Hepatocyte (in vitro differentiated cells): ENCODE measurements at regions not wholly inside any gene's neighbourhood (a gene's known extent, or its start where the extent isn't known, plus 50 kb on each side); places are given as distances from the start of the nearest gene placed in this dataset.
A peak's percentile ranks its signal among the peaks of the same experiment; 100 is the strongest.

Source experiments
- DNase-seq: peaks from one replicate; pipeline ENCODE4 v3.0.0-alpha.2; 2016; ENCODE audit warnings: low spot score
- H2AFZ ChIP-seq: fragments of 200-600 bp; sonication (generic); 2 replicates; pipeline ENCODE4 v1.6.0; 2016; ENCODE audit warnings: antibody characterized with exemption, mild to moderate bottlenecking
- H3K27ac ChIP-seq: fragments of 200-600 bp; sonication (generic); 2 replicates; pipeline ENCODE4 v1.5.1; 2016; ENCODE audit warnings: mild to moderate bottlenecking
- H3K27me3 ChIP-seq: fragments of 200-600 bp; sonication (generic); 2 replicates; pipeline ENCODE4 v1.6.1; 2016
- H3K36me3 ChIP-seq: fragments of 200-600 bp; sonication (generic); replicated peaks from 2 replicates; pipeline ENCODE4 v1.5.1; 2016; ENCODE audit warnings: low read depth; ENCODE audit not compliant: insufficient read depth
- H3K4me1 ChIP-seq: fragments of 200-600 bp; sonication (generic); 2 replicates; pipeline ENCODE4 v1.5.1; 2016; ENCODE audit warnings: mild to moderate bottlenecking, moderate library complexity; ENCODE audit not compliant: insufficient read depth
- H3K4me2 ChIP-seq: fragments of 200-600 bp; sonication (generic); 2 replicates; pipeline ENCODE4 v1.6.0; 2016
- H3K4me3 ChIP-seq: fragments of 200-600 bp; sonication (generic); 2 replicates; pipeline ENCODE4 v1.5.1; 2016; ENCODE audit warnings: mild to moderate bottlenecking
- H3K79me2 ChIP-seq: fragments of 200-600 bp; sonication (generic); 2 replicates; pipeline ENCODE4 v1.6.0; 2017; ENCODE audit warnings: mild to moderate bottlenecking
- H3K9me2 ChIP-seq: fragments of 200-600 bp; sonication (generic); replicated peaks from 2 replicates; pipeline ENCODE4 v1.6.0; 2017; ENCODE audit warnings: mild to moderate bottlenecking; ENCODE audit not compliant: insufficient read depth
- H3K9me3 ChIP-seq: fragments of 200-600 bp; sonication (generic); 2 replicates; pipeline ENCODE4 v1.5.1; 2016; ENCODE audit warnings: low read depth, mild to moderate bottlenecking
- H4K20me1 ChIP-seq: fragments of 200-600 bp; sonication (generic); 2 replicates; pipeline ENCODE4 v1.6.0; 2016; ENCODE audit warnings: mild to moderate bottlenecking; ENCODE audit not compliant: insufficient read depth, poor library complexity, severe bottlenecking
- EZH2 ChIP-seq: fragments of 200-600 bp; sonication (generic); IDR thresholded peaks from 2 replicates; pipeline ENCODE4 v1.6.1; 2016; ENCODE audit warnings: antibody characterized with exemption, mild to moderate bottlenecking, borderline replicate concordance
- EZH2phosphoT487 ChIP-seq: fragments of 200-600 bp; sonication (generic); IDR thresholded peaks from one replicate; pipeline ENCODE4 v1.6.1; 2018; ENCODE audit warnings: antibody characterized with exemption, mild to moderate bottlenecking, low read depth, moderate library complexity; ENCODE audit not compliant: unreplicated experiment, severe bottlenecking
- WGBS: methylation state at CpG from one replicate; pipeline ENCODE4 v1.1.6; 2016; ENCODE audit warnings: low lambda C conversion rate; ENCODE audit errors: missing lambda C conversion rate; 5-methylcytosine and 5-hydroxymethylcytosine counted together
- TF ChIP-seq, protein P1 (sequence below): fragments of 200-600 bp; sonication (generic); IDR thresholded peaks from 2 replicates; pipeline ENCODE4 v1.5.1; 2016; ENCODE audit warnings: antibody characterized with exemption, mild to moderate bottlenecking; ENCODE audit not compliant: poor library complexity

DNA sequence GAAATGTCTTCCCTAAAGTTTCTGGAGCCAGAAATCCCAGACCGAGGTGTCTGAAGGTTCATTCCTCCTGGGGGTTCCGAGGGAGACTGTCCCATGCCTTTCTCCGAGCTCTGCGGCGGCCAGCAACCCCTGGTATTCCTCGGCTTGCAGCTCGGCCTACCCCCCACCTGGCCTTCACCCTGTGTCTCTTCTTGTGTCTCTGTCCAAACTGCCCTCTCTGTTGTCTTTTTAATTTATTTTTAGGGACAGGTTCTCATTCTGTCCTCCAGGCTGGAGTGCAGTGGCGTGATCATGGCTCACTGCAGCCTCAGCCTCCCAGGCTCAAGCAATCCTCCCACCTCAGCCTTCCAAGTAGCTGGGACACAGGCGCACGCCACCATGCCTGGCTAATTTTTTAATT, 211.7 kb downstream of the SEC14L1 start:
- no peak overlapping the region for H3K4me2 ChIP-seq
- H3K27me3 ChIP-seq, result no peaks in the 10 kb centered on the region
- 94% methylated on average over 10 of the region's 10 CpGs for WGBS

DNA sequence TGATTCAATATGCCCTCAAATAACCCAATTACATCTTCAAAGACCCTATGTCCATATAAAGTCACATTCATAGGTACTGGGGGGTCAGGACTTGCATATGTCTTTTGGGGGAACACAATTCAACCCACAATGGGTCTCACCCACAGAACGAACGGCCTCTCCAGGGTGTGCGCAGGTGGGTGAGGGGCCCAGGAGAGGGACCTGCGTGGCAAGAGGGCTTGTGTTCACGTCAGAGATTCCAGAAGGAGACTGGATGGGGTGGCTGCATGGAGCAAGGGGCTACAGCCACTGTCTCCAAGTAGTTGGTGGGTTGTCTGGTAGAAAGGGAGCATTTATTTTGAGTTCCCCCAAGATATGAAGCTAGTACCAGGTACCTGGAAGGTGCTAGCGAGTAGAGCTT, 212.2 kb downstream of the SEC14L1 start:
- Histone ChIP-seq H3K27me3 (no peaks in the 10 kb centered on the region), H3K9me2 (no peaks in the 10 kb centered on the region), H3K9me3 (no peaks in the 10 kb centered on the region), H3K4me1 (peaks cover 29% of the 10 kb centered on the region), H3K27ac (no peak overlapping the region), H3K4me3 (no peak overlapping the region), H4K20me1 (peaks cover 30% of the 10 kb centered on the region), H3K79me2 (peaks cover 78% of the 10 kb centered on the region), H2AFZ (no peak overlapping the region), H3K4me2 (no peak overlapping the region), H3K36me3 (no peaks in the 10 kb centered on the region)
- 96% methylated on average over 6 of the region's 6 CpGs for WGBS
- TF ChIP-seq, protein P1, sequence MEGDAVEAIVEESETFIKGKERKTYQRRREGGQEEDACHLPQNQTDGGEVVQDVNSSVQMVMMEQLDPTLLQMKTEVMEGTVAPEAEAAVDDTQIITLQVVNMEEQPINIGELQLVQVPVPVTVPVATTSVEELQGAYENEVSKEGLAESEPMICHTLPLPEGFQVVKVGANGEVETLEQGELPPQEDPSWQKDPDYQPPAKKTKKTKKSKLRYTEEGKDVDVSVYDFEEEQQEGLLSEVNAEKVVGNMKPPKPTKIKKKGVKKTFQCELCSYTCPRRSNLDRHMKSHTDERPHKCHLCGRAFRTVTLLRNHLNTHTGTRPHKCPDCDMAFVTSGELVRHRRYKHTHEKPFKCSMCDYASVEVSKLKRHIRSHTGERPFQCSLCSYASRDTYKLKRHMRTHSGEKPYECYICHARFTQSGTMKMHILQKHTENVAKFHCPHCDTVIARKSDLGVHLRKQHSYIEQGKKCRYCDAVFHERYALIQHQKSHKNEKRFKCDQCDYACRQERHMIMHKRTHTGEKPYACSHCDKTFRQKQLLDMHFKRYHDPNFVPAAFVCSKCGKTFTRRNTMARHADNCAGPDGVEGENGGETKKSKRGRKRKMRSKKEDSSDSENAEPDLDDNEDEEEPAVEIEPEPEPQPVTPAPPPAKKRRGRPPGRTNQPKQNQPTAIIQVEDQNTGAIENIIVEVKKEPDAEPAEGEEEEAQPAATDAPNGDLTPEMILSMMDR, result no peak
- TF ChIP-seq EZH2phosphoT487 (no peak), EZH2 (no peak)
- no peak for DNase-seq

More for the DNA sequence above, 211.7 kb downstream of the SEC14L1 start:
- no peak for DNase-seq
- Histone ChIP-seq H4K20me1 (peaks cover 30% of the 10 kb centered on the region), H3K36me3 (no peaks in the 10 kb centered on the region), H3K27ac (no peak overlapping the region), H3K79me2 (peaks cover 79% of the 10 kb centered on the region), H3K4me1 (peaks cover 29% of the 10 kb centered on the region), H3K9me3 (no peaks in the 10 kb centered on the region), H2AFZ (no peak overlapping the region), H3K4me3 (no peak overlapping the region), H3K9me2 (no peaks in the 10 kb centered on the region)
- TF ChIP-seq EZH2phosphoT487, result no peak
- TF ChIP-seq EZH2, result no peak
- TF ChIP-seq, protein P1, result no peak

DNA sequence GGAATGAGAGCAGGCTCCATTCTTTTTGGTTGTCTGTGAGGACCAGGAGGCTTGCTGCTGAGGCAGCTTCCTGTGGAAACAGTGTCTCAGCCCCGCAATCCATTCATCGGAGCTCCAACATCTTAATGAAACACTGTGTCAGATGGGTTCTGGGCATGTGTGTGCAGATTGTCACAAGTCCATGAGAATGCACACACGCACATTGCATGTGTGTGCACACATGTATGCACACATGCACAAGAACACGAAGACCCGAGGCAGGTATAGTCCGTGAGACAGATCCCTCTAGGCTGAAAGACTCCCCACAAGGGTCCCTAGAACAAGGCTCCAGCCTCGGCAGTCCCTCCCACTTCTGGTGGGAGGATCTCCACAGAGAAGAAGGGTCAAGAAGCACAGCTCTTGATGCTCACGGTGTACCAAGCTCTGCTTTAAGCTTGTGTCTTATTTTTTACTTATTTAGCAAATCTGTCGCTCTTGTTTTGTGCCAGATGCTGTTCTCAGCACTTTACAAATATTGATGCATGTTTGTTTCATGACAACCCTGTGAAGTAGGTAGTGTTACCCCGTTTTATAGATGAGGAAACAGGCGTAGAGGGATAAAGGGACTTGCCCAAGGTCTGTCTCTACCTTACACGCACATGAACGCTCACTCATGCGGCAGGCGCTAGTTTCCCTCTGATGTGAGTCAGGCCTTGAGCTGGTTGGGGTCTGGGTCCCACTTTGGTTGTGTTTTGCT, 213.1 kb downstream of the SEC14L1 start:
- Histone ChIP-seq H3K27ac (peak overlapping the region; percentile 62), H3K79me2 (peaks cover 78% of the 10 kb centered on the region), H3K27me3 (no peaks in the 10 kb centered on the region), H3K4me1 (peaks cover 29% of the 10 kb centered on the region), H3K36me3 (no peaks in the 10 kb centered on the region), H3K9me3 (no peaks in the 10 kb centered on the region), H2AFZ (no peak overlapping the region), H3K9me2 (no peaks in the 10 kb centered on the region), H3K4me3 (no peak overlapping the region), H3K4me2 (no peak overlapping the region), H4K20me1 (peaks cover 25% of the 10 kb centered on the region)
- whole genome bisulfite sequencing, result 86% methylated on average over 15 of the region's 15 CpGs
- no peak for DNase-seq
- TF ChIP-seq, protein P1, result no peak

DNA sequence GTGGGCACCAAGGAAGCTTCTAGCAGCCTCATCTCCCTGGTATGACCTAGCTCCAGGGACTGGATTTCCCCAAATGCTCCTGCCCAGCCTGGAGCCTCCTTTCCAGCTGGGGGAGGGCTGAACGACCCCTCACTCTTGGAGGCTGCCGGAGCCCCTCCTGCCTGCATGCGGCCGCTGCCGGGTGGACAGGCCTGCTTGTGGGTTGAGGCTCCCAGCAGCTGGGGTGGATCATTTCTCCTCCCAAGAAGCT, 213.6 kb downstream of the SEC14L1 start:
- Histone ChIP-seq H3K36me3 (no peaks in the 10 kb centered on the region), H4K20me1 (peaks cover 25% of the 10 kb centered on the region), H3K9me3 (no peaks in the 10 kb centered on the region), H3K9me2 (no peaks in the 10 kb centered on the region), H3K79me2 (peaks cover 78% of the 10 kb centered on the region), H3K4me3 (no peak overlapping the region), H2AFZ (no peak overlapping the region), H3K27ac (peak overlapping the region; percentile 62), H3K4me1 (peaks cover 29% of the 10 kb centered on the region), H3K27me3 (no peaks in the 10 kb centered on the region), H3K4me2 (no peak overlapping the region)
- WGBS, result 94% methylated on average over 5 of the region's 5 CpGs
- no peak for DNase-seq
- TF ChIP-seq, protein P1, result no peak
- TF ChIP-seq EZH2 (no peak), EZH2phosphoT487 (no peak)
